ENCODE measurements at regions not wholly inside any gene's neighbourhood (a gene's known extent, or its start where the extent isn't known, plus 50 kb on each side); places are given as distances from the start of the nearest gene placed in this dataset.
A peak's percentile ranks its signal among the peaks of the same experiment; 100 is the strongest.

DNA sequence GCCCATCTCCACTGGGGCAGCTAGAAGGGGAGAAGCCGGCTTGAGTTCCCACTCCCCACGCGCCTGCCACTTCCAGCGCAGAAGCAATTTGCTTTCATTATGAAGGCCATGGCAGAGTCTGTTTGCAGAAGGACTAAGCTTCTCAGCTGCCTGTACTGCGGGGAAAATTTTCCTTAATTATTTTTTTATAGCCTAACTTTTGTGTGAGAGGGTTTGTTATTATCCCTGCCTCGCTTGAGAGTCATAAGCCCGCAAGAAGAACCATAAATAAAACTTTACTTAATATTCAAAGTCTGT is 56.0 kb upstream of the DLK1 start:
- H3K9me3 ChIP-seq (ENCODE audit: low read depth, low read length), result no peaks in the 10 kb centered on the region
- no peaks in the 10 kb centered on the region for H3K36me3 ChIP-seq (ENCODE audit: insufficient read depth, low read length)
- peak overlapping the region; percentile 68 for H2AFZ ChIP-seq (ENCODE audit: low read length)
- H3K4me3 ChIP-seq (ENCODE audit: insufficient read depth, low read length), result peak overlapping the region; percentile 64
- peaks cover 5% of the 10 kb centered on the region for H3K4me1 ChIP-seq (ENCODE audit: insufficient read depth, low read length)
- no peak for DNase-seq (ENCODE audit: insufficient read length, low spot score, missing footprints)
- TF ChIP-seq, protein P1, sequence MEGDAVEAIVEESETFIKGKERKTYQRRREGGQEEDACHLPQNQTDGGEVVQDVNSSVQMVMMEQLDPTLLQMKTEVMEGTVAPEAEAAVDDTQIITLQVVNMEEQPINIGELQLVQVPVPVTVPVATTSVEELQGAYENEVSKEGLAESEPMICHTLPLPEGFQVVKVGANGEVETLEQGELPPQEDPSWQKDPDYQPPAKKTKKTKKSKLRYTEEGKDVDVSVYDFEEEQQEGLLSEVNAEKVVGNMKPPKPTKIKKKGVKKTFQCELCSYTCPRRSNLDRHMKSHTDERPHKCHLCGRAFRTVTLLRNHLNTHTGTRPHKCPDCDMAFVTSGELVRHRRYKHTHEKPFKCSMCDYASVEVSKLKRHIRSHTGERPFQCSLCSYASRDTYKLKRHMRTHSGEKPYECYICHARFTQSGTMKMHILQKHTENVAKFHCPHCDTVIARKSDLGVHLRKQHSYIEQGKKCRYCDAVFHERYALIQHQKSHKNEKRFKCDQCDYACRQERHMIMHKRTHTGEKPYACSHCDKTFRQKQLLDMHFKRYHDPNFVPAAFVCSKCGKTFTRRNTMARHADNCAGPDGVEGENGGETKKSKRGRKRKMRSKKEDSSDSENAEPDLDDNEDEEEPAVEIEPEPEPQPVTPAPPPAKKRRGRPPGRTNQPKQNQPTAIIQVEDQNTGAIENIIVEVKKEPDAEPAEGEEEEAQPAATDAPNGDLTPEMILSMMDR (IDR thresholded peaks at IDR 0.05; ENCODE audit: extremely low read depth, low read depth, low read length), result no peak
- H3K27me3 ChIP-seq (ENCODE audit: insufficient read depth, low read length), result peaks cover 19% of the 10 kb centered on the region
- peak overlapping the region; percentile 69 for H3K4me2 ChIP-seq (ENCODE audit: insufficient read depth, low read length)
- H3K27ac ChIP-seq (ENCODE audit: low read depth, low read length), result no peak overlapping the region
- H4K20me1 ChIP-seq (ENCODE audit: insufficient read depth, low read length), result no peaks in the 10 kb centered on the region
- no peaks in the 10 kb centered on the region for H3K79me2 ChIP-seq (ENCODE audit: insufficient read depth, low read length)

- no peaks in the 10 kb centered on the region for H3K79me2 ChIP-seq (ENCODE audit: insufficient read depth, low read length)
- H3K4me2 ChIP-seq (ENCODE audit: insufficient read depth, low read length), result no peak overlapping the region
- peaks cover 19% of the 10 kb centered on the region for H3K27me3 ChIP-seq (ENCODE audit: insufficient read depth, low read length)
- no peaks in the 10 kb centered on the region for H3K36me3 ChIP-seq (ENCODE audit: insufficient read depth, low read length)
- DNase-seq (ENCODE audit: insufficient read length, low spot score, missing footprints), result peak; percentile 8
- TF ChIP-seq, protein P1 (IDR thresholded peaks at IDR 0.05; ENCODE audit: extremely low read depth, low read depth, low read length), result no peak
- H3K27ac ChIP-seq (ENCODE audit: low read depth, low read length), result no peak overlapping the region
- H2AFZ ChIP-seq (ENCODE audit: low read length), result no peak overlapping the region
- H3K9me3 ChIP-seq (ENCODE audit: low read depth, low read length), result no peaks in the 10 kb centered on the region
- H3K4me3 ChIP-seq (ENCODE audit: insufficient read depth, low read length), result no peak overlapping the region
- H3K4me1 ChIP-seq (ENCODE audit: insufficient read depth, low read length), result peaks cover 12% of the 10 kb centered on the region
- H4K20me1 ChIP-seq (ENCODE audit: insufficient read depth, low read length), result no peaks in the 10 kb centered on the region
Observed at GRCh38 chr14:100671386-100671901, 55.2 kb upstream of the DLK1 start.

DNA sequence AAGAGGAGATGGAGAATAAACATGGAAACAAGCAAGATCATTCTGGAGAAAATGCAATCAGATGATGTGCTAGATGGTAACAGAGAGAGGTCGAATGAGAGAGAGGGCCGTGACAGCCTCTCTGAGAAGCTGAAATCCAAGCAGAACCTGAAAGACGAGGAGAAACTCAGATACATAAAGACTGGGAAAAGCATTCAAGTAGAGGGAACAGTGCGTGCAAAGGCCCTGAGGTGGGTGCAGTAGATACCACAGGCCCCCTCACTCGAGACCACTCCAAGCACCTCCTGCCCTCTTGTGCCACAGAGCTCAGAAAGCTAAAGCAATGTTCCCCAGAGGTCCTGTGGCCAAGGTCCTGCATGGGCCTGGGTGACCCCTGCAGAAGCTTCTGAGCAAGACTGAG is 54.8 kb upstream of the DLK1 start:
- Histone ChIP-seq H3K4me1 (ENCODE audit: insufficient read depth, low read length) (peaks cover 12% of the 10 kb centered on the region), H3K79me2 (ENCODE audit: insufficient read depth, low read length) (no peaks in the 10 kb centered on the region), H3K9me3 (ENCODE audit: low read depth, low read length) (no peaks in the 10 kb centered on the region), H3K27ac (ENCODE audit: low read depth, low read length) (no peak overlapping the region), H2AFZ (ENCODE audit: low read length) (no peak overlapping the region), H3K4me2 (ENCODE audit: insufficient read depth, low read length) (no peak overlapping the region), H3K36me3 (ENCODE audit: insufficient read depth, low read length) (no peaks in the 10 kb centered on the region), H3K4me3 (ENCODE audit: insufficient read depth, low read length) (no peak overlapping the region), H3K27me3 (ENCODE audit: insufficient read depth, low read length) (peaks cover 19% of the 10 kb centered on the region), H4K20me1 (ENCODE audit: insufficient read depth, low read length) (no peaks in the 10 kb centered on the region)
- peak; percentile 59 for DNase-seq (ENCODE audit: insufficient read length, low spot score, missing footprints)
- TF ChIP-seq, protein P1 (IDR thresholded peaks at IDR 0.05; ENCODE audit: extremely low read depth, low read depth, low read length), result no peak

DNA sequence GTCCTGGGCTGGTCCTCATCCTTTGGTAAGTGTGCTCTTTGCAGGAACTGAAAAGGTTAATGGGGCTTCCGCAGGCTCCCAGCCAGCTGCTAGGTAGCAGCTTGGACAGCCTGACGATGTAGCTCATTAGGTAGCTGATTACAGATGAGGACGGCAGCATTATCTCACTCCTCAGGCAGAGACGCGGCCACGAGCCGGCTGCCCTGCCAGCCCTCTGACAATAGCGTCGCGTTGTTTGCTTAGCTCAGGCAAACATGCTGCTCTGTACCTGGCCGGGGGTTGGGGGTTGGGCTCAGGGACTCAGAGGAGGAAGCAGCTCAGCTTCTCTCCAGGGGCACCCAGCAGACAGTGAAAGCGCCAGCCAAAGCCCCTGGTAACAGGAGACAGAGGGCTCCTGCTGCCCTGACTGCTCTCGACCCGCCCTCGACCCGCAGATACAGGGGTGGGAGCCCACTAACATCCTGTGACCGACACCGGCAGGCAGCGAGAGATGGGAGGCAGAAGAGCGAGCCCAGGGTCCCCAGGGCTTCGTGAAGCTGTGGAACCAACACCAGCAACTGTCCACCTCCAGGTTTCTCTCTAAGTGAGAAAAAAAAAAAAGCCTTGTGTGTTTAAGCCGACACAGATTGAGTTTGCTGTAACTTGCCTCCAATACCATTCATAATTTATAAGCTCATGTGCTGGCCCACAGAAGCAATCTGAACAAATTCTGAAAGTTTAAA is 53.4 kb upstream of the DLK1 start:
- TF ChIP-seq, protein P1 (IDR thresholded peaks at IDR 0.05; ENCODE audit: extremely low read depth, low read depth, low read length), result no peak
- Histone ChIP-seq H3K4me3 (ENCODE audit: insufficient read depth, low read length) (no peak overlapping the region), H3K36me3 (ENCODE audit: insufficient read depth, low read length) (no peaks in the 10 kb centered on the region), H3K27me3 (ENCODE audit: insufficient read depth, low read length) (peaks cover 19% of the 10 kb centered on the region), H3K79me2 (ENCODE audit: insufficient read depth, low read length) (no peaks in the 10 kb centered on the region), H3K27ac (ENCODE audit: low read depth, low read length) (no peak overlapping the region), H2AFZ (ENCODE audit: low read length) (no peak overlapping the region), H3K4me2 (ENCODE audit: insufficient read depth, low read length) (no peak overlapping the region), H3K4me1 (ENCODE audit: insufficient read depth, low read length) (peaks cover 12% of the 10 kb centered on the region), H3K9me3 (ENCODE audit: low read depth, low read length) (no peaks in the 10 kb centered on the region), H4K20me1 (ENCODE audit: insufficient read depth, low read length) (no peaks in the 10 kb centered on the region)
- no peak for DNase-seq (ENCODE audit: insufficient read length, low spot score, missing footprints)
